ENCODE measurements at regions not wholly inside any gene's neighbourhood (a gene's known extent, or its start where the extent isn't known, plus 50 kb on each side); places are given as distances from the start of the nearest gene placed in this dataset.

GRCh38 chr13:82356667-82357410 lies 1525.4 kb downstream of the SLITRK1 start:
- TF ChIP-seq E2F8 (IDR thresholded peaks at IDR 0.05; ENCODE audit: low read depth, partially characterized antibody) (no peak), STAT1 (conservative IDR thresholded peaks at IDR 0.05) (no peak), POU2F2 (IDR thresholded peaks at IDR 0.05; ENCODE audit: borderline replicate concordance, low read depth, low read length) (no peak), RAD21 (IDR thresholded peaks at IDR 0.05; ENCODE audit: insufficient read depth, low read depth, low read length) (no peak), TAF1 (IDR thresholded peaks at IDR 0.05; ENCODE audit: borderline replicate concordance, low read depth, low read length) (no peak)

Data from GM12878 (cell line).